ENCODE measurements at regions not wholly inside any gene's neighbourhood (a gene's known extent, or its start where the extent isn't known, plus 50 kb on each side); places are given as distances from the start of the nearest gene placed in this dataset.

DNA sequence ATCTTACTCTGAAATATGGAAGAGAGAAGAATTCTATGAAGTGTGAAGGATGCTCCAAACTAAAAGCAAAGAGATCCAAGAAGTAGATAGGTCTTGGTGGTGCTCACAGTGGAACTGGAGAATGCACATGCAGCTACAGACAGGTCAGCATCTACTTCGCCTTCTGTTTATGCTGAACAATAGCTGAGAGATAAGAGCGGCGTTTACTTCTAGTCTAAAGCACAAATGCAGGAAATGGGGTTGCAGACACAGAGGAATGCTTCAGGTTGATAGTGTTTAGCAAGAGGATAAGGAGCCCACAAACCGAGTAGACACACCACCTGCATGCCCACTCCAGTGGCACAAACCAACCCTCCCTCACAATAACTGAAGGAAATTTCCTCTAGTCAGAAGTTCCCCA, 180.0 kb upstream of the RGMB start:
- in situ Hi-C loops (cut with MboI): no loop called here
- H3F3A ChIP-seq (ENCODE audit: insufficient read depth): no peaks in the 10 kb centered on the region
- H4K20me1 ChIP-seq (ENCODE audit: insufficient read depth): no peaks in the 10 kb centered on the region
- H3K79me2 ChIP-seq (ENCODE audit: insufficient read depth): no peaks in the 10 kb centered on the region
- no peak overlapping the region for H3K9ac ChIP-seq
- H3K4me1 ChIP-seq (ENCODE audit: insufficient read depth): no peaks in the 10 kb centered on the region
- H3K4me2 ChIP-seq (ENCODE audit: unreplicated experiment): no peak overlapping the region
- no peak for DNase-seq
- no peak overlapping the region for H3K4me3 ChIP-seq
- peaks cover 4% of the 10 kb centered on the region; the same call in 1 of the 2 replicates for H3K9me2 ChIP-seq (ENCODE audit: insufficient read depth)
- no peak overlapping the region for H3K27ac ChIP-seq
- no peaks in the 10 kb centered on the region for H3K27me3 ChIP-seq (replicated peaks; ENCODE audit: insufficient read depth)
- no peaks in the 10 kb centered on the region for H3K9me3 ChIP-seq (ENCODE audit: low read depth)
- H2AFZ ChIP-seq: no peak overlapping the region
- 96% methylated on average over 4 of the region's 4 CpGs for WGBS, 2 experiments (ENCODE audit: low coverage in 1 of 2, low lambda C conversion rate in 2 of 2, missing lambda C conversion rate in 2 of 2)
- no peak for TF ChIP-seq EZH2 (IDR thresholded peaks at IDR 0.05; ENCODE audit: insufficient read depth, poor library complexity, severe bottlenecking)
- TF ChIP-seq EZH2phosphoT487 (IDR thresholded peaks at IDR 0.05; ENCODE audit: insufficient read depth, low read depth): no peak
- H3K36me3 ChIP-seq (ENCODE audit: low read depth): no peaks in the 10 kb centered on the region

DNA sequence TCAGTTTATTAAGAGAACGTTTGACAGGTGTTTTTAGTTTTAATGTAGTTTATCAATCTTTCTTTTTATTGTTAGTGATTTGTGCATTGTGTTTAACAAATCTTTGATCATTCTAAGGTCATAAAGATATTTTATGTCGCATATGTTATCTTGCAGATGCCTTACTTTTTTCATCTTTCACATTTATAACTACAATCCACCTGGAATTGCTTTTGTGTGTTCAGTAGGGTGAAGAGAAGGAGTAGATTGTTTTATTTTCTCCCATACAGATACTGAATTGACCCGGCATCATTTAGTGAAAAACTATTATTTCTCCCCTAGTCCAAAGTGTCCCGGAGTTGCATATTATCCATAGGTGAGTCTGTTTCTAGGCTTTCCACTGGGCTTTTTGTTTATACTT, 179.4 kb upstream of the RGMB start:
- Histone ChIP-seq H3K4me1 (ENCODE audit: insufficient read depth) (no peaks in the 10 kb centered on the region), H3F3A (ENCODE audit: insufficient read depth) (no peaks in the 10 kb centered on the region), H3K9me3 (ENCODE audit: low read depth) (no peaks in the 10 kb centered on the region), H3K4me2 (ENCODE audit: unreplicated experiment) (no peak overlapping the region), H3K9me2 (ENCODE audit: insufficient read depth) (peaks cover 4% of the 10 kb centered on the region; the same call in 1 of the 2 replicates), H4K20me1 (ENCODE audit: insufficient read depth) (no peaks in the 10 kb centered on the region), H3K36me3 (ENCODE audit: low read depth) (no peaks in the 10 kb centered on the region), H3K79me2 (ENCODE audit: insufficient read depth) (no peaks in the 10 kb centered on the region), H3K4me3 (no peak overlapping the region), H2AFZ (no peak overlapping the region), H3K27ac (no peak overlapping the region), H3K27me3 (replicated peaks; ENCODE audit: insufficient read depth) (no peaks in the 10 kb centered on the region), H3K9ac (no peak overlapping the region)
- in situ Hi-C loops (cut with MboI): no loop called here
- WGBS, 2 experiments (ENCODE audit: low coverage in 1 of 2, low lambda C conversion rate in 2 of 2, missing lambda C conversion rate in 2 of 2): 62 to 64% methylated on average over 4 of the region's 4 CpGs
- TF ChIP-seq EZH2 (IDR thresholded peaks at IDR 0.05; ENCODE audit: insufficient read depth, poor library complexity, severe bottlenecking): no peak
- TF ChIP-seq EZH2phosphoT487 (IDR thresholded peaks at IDR 0.05; ENCODE audit: insufficient read depth, low read depth): no peak
- no peak for DNase-seq

DNA sequence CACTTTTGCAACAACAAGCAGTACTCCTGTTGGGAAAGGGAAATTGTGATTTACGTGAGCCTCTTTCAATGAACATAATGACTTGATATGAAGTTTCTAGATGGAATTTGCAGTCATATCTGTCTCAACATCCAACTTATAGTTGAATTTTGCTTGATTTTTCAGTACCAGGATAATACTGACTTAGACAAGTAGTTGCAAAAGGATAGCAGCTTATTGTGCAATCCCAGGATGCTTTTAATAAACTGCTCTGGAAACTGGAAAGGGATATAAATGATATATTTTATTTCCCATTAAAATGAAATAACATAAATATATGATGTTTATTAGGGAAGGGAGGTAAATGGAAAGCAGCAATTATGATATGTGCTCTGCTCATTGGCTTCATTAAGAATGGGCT, 174.4 kb upstream of the RGMB start:
- Histone ChIP-seq H3K9me3 (ENCODE audit: low read depth) (no peaks in the 10 kb centered on the region), H3K4me3 (no peak overlapping the region), H3K9me2 (ENCODE audit: insufficient read depth) (peaks cover 4% of the 10 kb centered on the region; the same call in 1 of the 2 replicates), H2AFZ (no peak overlapping the region), H3K27ac (no peak overlapping the region), H3F3A (ENCODE audit: insufficient read depth) (no peaks in the 10 kb centered on the region), H3K9ac (no peak overlapping the region), H4K20me1 (ENCODE audit: insufficient read depth) (no peaks in the 10 kb centered on the region), H3K27me3 (replicated peaks; ENCODE audit: insufficient read depth) (no peaks in the 10 kb centered on the region), H3K79me2 (ENCODE audit: insufficient read depth) (no peaks in the 10 kb centered on the region), H3K4me2 (ENCODE audit: unreplicated experiment) (no peak overlapping the region), H3K36me3 (ENCODE audit: low read depth) (no peaks in the 10 kb centered on the region), H3K4me1 (ENCODE audit: insufficient read depth) (peaks cover under 1% of the 10 kb centered on the region; the same call in 1 of the 2 replicates)
- peak; percentile 30 for DNase-seq
- 91 to 92% methylated on average over 1 of the region's 1 CpG for WGBS, 2 experiments (ENCODE audit: low coverage in 1 of 2, low lambda C conversion rate in 2 of 2, missing lambda C conversion rate in 2 of 2)
- TF ChIP-seq EZH2phosphoT487 (IDR thresholded peaks at IDR 0.05; ENCODE audit: insufficient read depth, low read depth) (no peak), EZH2 (IDR thresholded peaks at IDR 0.05; ENCODE audit: insufficient read depth, poor library complexity, severe bottlenecking) (no peak)
- in situ Hi-C loops (cut with MboI): no loop called here

DNA sequence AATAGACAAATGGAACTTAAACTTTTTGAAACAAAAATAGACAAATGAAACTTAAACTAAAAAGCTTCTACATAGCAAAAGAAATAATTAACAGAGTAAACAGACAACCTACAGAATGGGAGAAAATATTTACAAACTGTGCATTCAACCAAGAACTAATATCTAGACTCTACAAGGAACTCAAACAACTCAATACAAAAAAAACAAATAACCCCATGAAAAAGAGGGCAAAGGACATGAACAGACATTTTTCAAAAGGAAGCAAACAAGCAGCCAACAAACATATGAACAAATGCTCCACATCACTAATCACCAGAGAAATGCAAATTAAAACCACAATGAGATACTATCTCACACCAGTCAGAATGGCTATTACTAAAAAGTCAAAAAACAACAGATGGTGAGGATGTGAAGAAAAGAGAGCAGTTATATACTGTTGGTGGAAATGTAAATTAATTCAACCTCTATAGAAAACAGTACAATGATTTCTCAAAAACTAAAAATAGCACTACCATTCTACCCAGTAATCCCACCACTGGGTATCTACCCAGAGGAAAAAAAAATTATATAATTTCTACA, 170.8 kb upstream of the RGMB start:
- peaks cover 10% of the 10 kb centered on the region for H3K4me1 ChIP-seq (ENCODE audit: insufficient read depth)
- H4K20me1 ChIP-seq (ENCODE audit: insufficient read depth): no peaks in the 10 kb centered on the region
- in situ Hi-C loops (cut with MboI): no loop called here
- H3K9me3 ChIP-seq (ENCODE audit: low read depth): no peaks in the 10 kb centered on the region
- no peak overlapping the region for H3K4me2 ChIP-seq (ENCODE audit: unreplicated experiment)
- H3K27ac ChIP-seq: no peak overlapping the region
- no peaks in the 10 kb centered on the region for H3K27me3 ChIP-seq (replicated peaks; ENCODE audit: insufficient read depth)
- H2AFZ ChIP-seq: no peak overlapping the region
- H3K4me3 ChIP-seq: no peak overlapping the region
- H3K9me2 ChIP-seq (ENCODE audit: insufficient read depth): no peaks in the 10 kb centered on the region
- no peaks in the 10 kb centered on the region for H3F3A ChIP-seq (ENCODE audit: insufficient read depth)
- DNase-seq: no peak
- no peaks in the 10 kb centered on the region for H3K79me2 ChIP-seq (ENCODE audit: insufficient read depth)
- no peaks in the 10 kb centered on the region for H3K36me3 ChIP-seq (ENCODE audit: low read depth)
- TF ChIP-seq EZH2 (IDR thresholded peaks at IDR 0.05; ENCODE audit: insufficient read depth, poor library complexity, severe bottlenecking) (no peak), EZH2phosphoT487 (IDR thresholded peaks at IDR 0.05; ENCODE audit: insufficient read depth, low read depth) (no peak)
- no peak overlapping the region for H3K9ac ChIP-seq

DNA sequence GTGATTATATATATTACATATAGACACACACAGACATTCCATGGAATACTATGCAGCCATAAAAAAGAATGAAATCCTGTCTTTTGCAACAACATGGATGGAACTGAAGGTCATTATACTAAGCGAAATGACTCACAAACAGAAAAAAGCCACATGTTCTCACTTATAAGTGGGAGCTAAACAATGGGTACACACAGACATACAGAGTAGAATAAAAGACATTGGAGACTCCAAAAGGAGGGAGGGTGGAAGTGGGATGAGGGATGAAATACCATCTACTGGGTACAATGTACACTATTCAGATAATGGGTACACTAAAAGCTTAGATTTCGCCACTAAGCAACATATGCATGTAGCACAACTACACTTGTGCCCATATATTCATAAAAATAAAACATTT, 170.0 kb upstream of the RGMB start:
- no peak overlapping the region for H3K4me3 ChIP-seq
- H3K4me1 ChIP-seq (ENCODE audit: insufficient read depth): peaks cover 10% of the 10 kb centered on the region
- no peaks in the 10 kb centered on the region for H4K20me1 ChIP-seq (ENCODE audit: insufficient read depth)
- no peak overlapping the region for H3K9ac ChIP-seq
- no peak overlapping the region for H2AFZ ChIP-seq
- DNase-seq: no peak
- 60 to 75% methylated on average over 2 of the region's 2 CpGs for WGBS, 2 experiments (ENCODE audit: low coverage in 1 of 2, low lambda C conversion rate in 2 of 2, missing lambda C conversion rate in 2 of 2)
- TF ChIP-seq EZH2phosphoT487 (IDR thresholded peaks at IDR 0.05; ENCODE audit: insufficient read depth, low read depth): no peak
- TF ChIP-seq EZH2 (IDR thresholded peaks at IDR 0.05; ENCODE audit: insufficient read depth, poor library complexity, severe bottlenecking): no peak
- H3K27me3 ChIP-seq (replicated peaks; ENCODE audit: insufficient read depth): no peaks in the 10 kb centered on the region
- in situ Hi-C loops (cut with MboI): no loop called here
- H3K36me3 ChIP-seq (ENCODE audit: low read depth): no peaks in the 10 kb centered on the region
- no peaks in the 10 kb centered on the region for H3K9me3 ChIP-seq (ENCODE audit: low read depth)
- H3K4me2 ChIP-seq (ENCODE audit: unreplicated experiment): no peak overlapping the region
- H3K79me2 ChIP-seq (ENCODE audit: insufficient read depth): no peaks in the 10 kb centered on the region
- no peaks in the 10 kb centered on the region for H3F3A ChIP-seq (ENCODE audit: insufficient read depth)
- no peak overlapping the region for H3K27ac ChIP-seq
- no peaks in the 10 kb centered on the region for H3K9me2 ChIP-seq (ENCODE audit: insufficient read depth)

Measured in GM23248 (cell line).